ENCODE measurements at regions not wholly inside any gene's neighbourhood (a gene's known extent, or its start where the extent isn't known, plus 50 kb on each side); places are given as distances from the start of the nearest gene placed in this dataset.

DNA sequence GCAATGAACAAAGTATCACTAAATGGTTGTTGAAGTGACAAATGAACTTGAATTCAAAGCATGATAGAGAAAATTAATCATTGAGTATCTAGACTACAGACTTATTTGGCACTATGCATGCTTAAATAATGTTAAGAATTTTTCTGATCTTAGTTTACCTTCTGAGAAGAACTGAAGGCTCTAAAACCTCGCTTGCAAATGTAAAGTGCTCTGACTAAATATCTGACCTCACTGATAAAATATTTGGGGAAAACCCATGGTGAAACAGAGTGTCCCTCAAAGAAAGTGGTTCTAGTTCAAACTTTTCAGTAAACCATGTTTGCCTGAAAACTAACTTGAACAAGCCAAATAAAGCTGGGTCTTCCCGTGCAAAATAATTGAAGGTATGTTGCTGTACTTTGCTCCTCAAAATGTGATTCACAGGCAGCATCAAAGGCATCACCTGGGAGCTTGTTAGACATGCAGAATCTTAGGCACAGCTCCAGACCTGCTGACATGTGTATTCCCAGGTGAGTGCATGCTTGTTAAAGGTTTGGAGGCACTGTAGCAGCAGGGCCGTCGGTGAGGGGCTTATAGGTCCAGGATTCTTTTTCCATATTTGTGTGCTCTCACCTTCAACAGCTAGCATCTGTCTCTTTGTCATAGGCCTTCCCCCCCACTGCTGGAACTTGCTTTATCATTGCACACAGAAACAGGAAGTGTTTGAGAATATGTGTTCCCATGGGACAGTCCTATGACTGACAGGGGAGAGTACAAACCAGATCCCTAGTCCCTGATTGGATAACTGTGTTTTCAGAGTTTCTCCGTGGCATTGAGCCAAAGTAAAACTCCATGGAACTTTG lies 524.2 kb upstream of the LMCD1 start:
- POLR2A ChIA-PET = no interaction called here
- H3K4me1 ChIP-seq (ENCODE audit: control insufficient read depth, insufficient read depth, low read length) = no peaks in the 10 kb centered on the region
- H3K79me2 ChIP-seq (ENCODE audit: control insufficient read depth, insufficient read depth, low read length) = no peaks in the 10 kb centered on the region
- H3K27me3 ChIP-seq (replicated peaks in 1 of 2; ENCODE audit: control insufficient read depth in 2 of 2, insufficient read depth in 2 of 2, low read length in 1 of 2) = no peaks in the 10 kb centered on the region
- H3K36me3 ChIP-seq (ENCODE audit: control insufficient read depth in 2 of 2, insufficient read depth in 2 of 2, low read length in 1 of 2) = no peaks in the 10 kb centered on the region
- SMC1A ChIA-PET (ENCODE audit: uncharacterized antibody, unreplicated experiment) = no interaction called here
- BruUV-seq (replicated peaks) = no TSS peak
- in situ Hi-C loops (cut with MboI) (no loop called here), intact Hi-C loops (cut with micrococcal nuclease; ENCODE audit: unreplicated experiment) (no loop called here)
- no peak overlapping the region for H2AFZ ChIP-seq (ENCODE audit: control insufficient read depth, low read depth, low read length)
- CTCF ChIA-PET = interaction anchor here (0.6 to 0.7 kb wide), 2 partner anchors 664 to 723 kb away, joined by 3 read pairs; no protein-coding TSS in a partner anchor
- H3K27ac ChIP-seq (ENCODE audit: control insufficient read depth, insufficient read depth) = no peak overlapping the region
- no peaks in the 10 kb centered on the region for H3K9me3 ChIP-seq (replicated peaks; ENCODE audit: control insufficient read depth, insufficient read depth, low read length)
- H3K4me2 ChIP-seq (ENCODE audit: control insufficient read depth, insufficient read depth) = no peak overlapping the region
- DNase-seq (ENCODE audit: low read depth, low spot score) (no peak), ATAC-seq (peak; percentile 68), FAIRE-seq (no peak)
- TF ChIP-seq, protein P1, sequence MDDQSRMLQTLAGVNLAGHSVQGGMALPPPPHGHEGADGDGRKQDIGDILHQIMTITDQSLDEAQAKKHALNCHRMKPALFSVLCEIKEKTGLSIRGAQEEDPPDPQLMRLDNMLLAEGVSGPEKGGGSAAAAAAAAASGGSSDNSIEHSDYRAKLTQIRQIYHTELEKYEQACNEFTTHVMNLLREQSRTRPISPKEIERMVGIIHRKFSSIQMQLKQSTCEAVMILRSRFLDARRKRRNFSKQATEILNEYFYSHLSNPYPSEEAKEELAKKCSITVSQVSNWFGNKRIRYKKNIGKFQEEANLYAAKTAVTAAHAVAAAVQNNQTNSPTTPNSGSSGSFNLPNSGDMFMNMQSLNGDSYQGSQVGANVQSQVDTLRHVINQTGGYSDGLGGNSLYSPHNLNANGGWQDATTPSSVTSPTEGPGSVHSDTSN (IDR thresholded peaks at IDR 0.05; ENCODE audit: insufficient replicate concordance, low read depth, low read length) = peak; percentile 70
- TF ChIP-seq ZNF622 (IDR thresholded peaks at IDR 0.05) (no peak), MTA2 (IDR thresholded peaks at IDR 0.05; ENCODE audit: low read depth) (no peak), NFYB (IDR thresholded peaks at IDR 0.05; ENCODE audit: insufficient read depth, low read depth, low read length) (peak; percentile 37; the same call in 1 of the 2 replicates), MEF2B (IDR thresholded peaks at IDR 0.05; ENCODE audit: partially characterized antibody, poor library complexity, severe bottlenecking) (peak; percentile 66), SPI1 (IDR thresholded peaks at IDR 0.05; ENCODE audit: borderline replicate concordance, insufficient read depth, low read depth, low read length) (peak; percentile 56; the same call in 1 of the 2 replicates)
- TF ChIP-seq, protein P2, sequence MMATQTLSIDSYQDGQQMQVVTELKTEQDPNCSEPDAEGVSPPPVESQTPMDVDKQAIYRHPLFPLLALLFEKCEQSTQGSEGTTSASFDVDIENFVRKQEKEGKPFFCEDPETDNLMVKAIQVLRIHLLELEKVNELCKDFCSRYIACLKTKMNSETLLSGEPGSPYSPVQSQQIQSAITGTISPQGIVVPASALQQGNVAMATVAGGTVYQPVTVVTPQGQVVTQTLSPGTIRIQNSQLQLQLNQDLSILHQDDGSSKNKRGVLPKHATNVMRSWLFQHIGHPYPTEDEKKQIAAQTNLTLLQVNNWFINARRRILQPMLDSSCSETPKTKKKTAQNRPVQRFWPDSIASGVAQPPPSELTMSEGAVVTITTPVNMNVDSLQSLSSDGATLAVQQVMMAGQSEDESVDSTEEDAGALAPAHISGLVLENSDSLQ (IDR thresholded peaks at IDR 0.05) = peak; percentile 92
- TF ChIP-seq, protein P3, sequence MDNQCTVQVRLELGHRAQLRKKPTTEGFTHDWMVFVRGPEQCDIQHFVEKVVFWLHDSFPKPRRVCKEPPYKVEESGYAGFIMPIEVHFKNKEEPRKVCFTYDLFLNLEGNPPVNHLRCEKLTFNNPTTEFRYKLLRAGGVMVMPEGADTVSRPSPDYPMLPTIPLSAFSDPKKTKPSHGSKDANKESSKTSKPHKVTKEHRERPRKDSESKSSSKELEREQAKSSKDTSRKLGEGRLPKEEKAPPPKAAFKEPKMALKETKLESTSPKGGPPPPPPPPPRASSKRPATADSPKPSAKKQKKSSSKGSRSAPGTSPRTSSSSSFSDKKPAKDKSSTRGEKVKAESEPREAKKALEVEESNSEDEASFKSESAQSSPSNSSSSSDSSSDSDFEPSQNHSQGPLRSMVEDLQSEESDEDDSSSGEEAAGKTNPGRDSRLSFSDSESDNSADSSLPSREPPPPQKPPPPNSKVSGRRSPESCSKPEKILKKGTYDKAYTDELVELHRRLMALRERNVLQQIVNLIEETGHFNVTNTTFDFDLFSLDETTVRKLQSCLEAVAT (IDR thresholded peaks at IDR 0.05) = no peak
- no peaks in the 10 kb centered on the region for H4K20me1 ChIP-seq (ENCODE audit: control insufficient read depth, insufficient read depth)
- no peak overlapping the region for H3K4me3 ChIP-seq
- RAD21 ChIA-PET (ENCODE audit: unreplicated experiment) = no interaction called here
- WGBS (ENCODE audit: insufficient coverage, insufficient replicate concordance, low lambda C conversion rate, missing lambda C conversion rate) = 26% methylated on average over 5 of the region's 5 CpGs
- H3K9ac ChIP-seq (ENCODE audit: control insufficient read depth, insufficient read depth, low read length) = no peak overlapping the region
